K562 (cell line): ENCODE measurements at regions not wholly inside any gene's neighbourhood (a gene's known extent, or its start where the extent isn't known, plus 50 kb on each side); places are given as distances from the start of the nearest gene placed in this dataset.

Source experiments
- ZBTB8A ChIP-seq: fragments of 450-650 bp; IDR thresholded peaks from 2 replicates; pipeline ENCODE4 v1.6.1; 2018; ENCODE audit warnings: mild to moderate bottlenecking, moderate library complexity; ENCODE audit not compliant: partially characterized antibody
- ZNF24 ChIP-seq: fragments of 450-650 bp; IDR thresholded peaks from 2 replicates; pipeline ENCODE4 v1.6.1; 2016

DNA sequence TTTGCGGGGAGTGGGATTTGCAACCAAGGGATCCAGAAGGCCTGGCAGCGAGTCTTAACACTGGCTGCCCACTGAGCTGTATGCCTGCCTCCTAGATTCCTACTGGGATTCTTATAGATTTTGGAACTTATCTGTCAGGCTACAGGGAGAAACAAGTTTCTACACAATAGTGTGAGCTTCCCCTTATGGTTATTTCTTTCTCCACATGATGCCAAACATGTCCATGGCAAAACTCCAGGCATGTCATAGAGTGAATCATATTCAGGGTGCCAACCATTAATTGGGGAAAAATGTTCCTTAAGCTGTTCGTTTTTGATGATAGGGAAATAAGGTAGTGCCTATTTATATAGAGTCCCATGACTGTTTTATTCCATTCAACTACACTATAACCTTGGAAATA is 1185.2 kb upstream of the CELF4 start:
- TF ChIP-seq ZNF24: no peak
- TF ChIP-seq ZBTB8A: no peak
